ENCODE measurements at regions not wholly inside any gene's neighbourhood (a gene's known extent, or its start where the extent isn't known, plus 50 kb on each side); places are given as distances from the start of the nearest gene placed in this dataset.

DNA sequence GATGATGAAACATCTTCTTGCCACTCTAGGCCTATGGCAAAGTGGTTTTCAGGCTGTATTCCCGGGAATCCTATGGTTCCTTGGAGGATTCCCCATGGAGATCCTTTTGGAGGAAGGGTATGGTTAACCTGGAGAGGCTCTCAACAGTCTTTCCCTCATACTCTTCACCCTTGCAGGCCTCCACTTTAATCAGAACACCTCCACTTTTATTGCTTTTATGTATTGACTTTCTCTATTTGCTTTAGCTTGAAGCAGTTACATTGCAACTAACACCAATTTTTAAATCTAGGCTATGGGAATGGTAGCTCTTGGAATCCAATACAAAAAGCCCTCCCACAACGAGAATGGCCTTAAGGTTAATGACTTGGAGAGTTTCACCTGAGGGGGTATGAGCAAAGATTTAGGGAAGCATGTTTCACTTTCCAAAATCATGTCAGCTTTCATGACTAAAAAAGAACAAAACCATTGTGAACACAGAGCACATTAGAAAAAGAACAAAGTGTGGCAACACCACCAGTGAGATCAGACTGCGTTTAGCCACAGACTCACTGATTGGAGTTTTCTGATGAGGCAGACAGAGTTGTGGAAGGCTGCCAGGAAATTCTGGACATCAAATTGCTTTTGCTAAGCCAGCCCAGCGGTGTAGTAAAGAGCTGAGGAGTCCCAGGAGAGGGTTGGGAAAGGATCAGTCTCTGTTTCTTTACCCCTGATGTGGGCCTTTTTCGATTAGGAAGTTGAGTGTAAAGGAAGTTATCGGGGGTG lies 130.4 kb upstream of the BMPER start:
- Mint-ChIP-seq H3K9me3 (ENCODE audit: unreplicated experiment) (peaks cover 4% of the 10 kb centered on the region), H3K4me3 (ENCODE audit: unreplicated experiment) (no peak overlapping the region), H3K36me3 (ENCODE audit: unreplicated experiment) (no peaks in the 10 kb centered on the region), H3K27ac (ENCODE audit: unreplicated experiment) (no peak overlapping the region), H3K27me3 (ENCODE audit: unreplicated experiment) (no peaks in the 10 kb centered on the region), H3K4me1 (ENCODE audit: unreplicated experiment) (peaks cover 5% of the 10 kb centered on the region)
- DNase-seq (ENCODE audit: extremely low spot score, unreplicated experiment): no peak
- TF ChIP-seq, protein P1, sequence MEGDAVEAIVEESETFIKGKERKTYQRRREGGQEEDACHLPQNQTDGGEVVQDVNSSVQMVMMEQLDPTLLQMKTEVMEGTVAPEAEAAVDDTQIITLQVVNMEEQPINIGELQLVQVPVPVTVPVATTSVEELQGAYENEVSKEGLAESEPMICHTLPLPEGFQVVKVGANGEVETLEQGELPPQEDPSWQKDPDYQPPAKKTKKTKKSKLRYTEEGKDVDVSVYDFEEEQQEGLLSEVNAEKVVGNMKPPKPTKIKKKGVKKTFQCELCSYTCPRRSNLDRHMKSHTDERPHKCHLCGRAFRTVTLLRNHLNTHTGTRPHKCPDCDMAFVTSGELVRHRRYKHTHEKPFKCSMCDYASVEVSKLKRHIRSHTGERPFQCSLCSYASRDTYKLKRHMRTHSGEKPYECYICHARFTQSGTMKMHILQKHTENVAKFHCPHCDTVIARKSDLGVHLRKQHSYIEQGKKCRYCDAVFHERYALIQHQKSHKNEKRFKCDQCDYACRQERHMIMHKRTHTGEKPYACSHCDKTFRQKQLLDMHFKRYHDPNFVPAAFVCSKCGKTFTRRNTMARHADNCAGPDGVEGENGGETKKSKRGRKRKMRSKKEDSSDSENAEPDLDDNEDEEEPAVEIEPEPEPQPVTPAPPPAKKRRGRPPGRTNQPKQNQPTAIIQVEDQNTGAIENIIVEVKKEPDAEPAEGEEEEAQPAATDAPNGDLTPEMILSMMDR (IDR thresholded peaks at IDR 0.05): no peak

DNA sequence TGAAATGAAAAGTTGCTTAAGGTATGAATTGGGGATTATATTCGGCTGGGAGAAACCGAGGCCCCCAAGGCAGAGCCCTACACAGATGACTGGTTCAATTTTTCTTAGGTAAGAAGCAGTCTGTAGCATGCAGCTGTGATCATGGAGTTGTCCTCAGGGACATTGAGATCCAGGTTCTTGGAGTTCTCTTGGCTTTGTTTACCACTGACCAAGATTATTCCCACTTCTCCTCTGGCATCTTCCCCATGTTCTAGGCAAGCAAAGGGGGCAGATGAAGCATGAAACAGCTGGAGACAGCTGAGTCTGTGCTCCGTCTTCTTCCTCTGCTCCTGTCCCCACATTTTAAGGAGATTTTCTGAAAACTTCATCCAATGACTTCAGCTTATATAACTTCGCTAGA lies 129.5 kb upstream of the BMPER start:
- Mint-ChIP-seq H3K36me3 (ENCODE audit: unreplicated experiment) (no peaks in the 10 kb centered on the region), H3K4me1 (ENCODE audit: unreplicated experiment) (peaks cover 5% of the 10 kb centered on the region), H3K4me3 (ENCODE audit: unreplicated experiment) (no peak overlapping the region), H3K27me3 (ENCODE audit: unreplicated experiment) (no peaks in the 10 kb centered on the region), H3K27ac (ENCODE audit: unreplicated experiment) (no peak overlapping the region), H3K9me3 (ENCODE audit: unreplicated experiment) (peaks cover 4% of the 10 kb centered on the region)
- DNase-seq (ENCODE audit: extremely low spot score, unreplicated experiment): no peak
- TF ChIP-seq, protein P1 (IDR thresholded peaks at IDR 0.05): no peak

DNA sequence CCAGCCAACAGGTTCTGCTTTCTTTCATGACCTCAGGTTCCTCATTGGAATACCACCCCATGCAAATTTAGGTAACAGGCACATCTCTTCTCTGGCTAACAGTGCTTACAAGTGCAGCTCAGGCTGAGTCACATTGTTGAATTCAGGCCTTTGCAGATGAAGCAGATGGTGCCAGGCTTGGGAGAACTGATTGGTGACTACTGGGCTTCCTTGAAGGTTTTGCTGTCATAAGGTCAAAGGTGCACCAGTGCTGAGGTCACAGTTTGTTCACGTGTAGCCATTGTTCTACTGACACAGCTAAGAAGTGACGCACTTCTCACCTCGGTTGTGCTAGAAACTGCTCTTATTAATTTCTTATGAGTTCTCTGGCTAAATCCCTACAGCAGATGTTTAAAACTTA lies 128.6 kb upstream of the BMPER start:
- Mint-ChIP-seq H3K27me3 (ENCODE audit: unreplicated experiment) (no peaks in the 10 kb centered on the region), H3K4me1 (ENCODE audit: unreplicated experiment) (peaks cover 5% of the 10 kb centered on the region), H3K27ac (ENCODE audit: unreplicated experiment) (no peak overlapping the region), H3K9me3 (ENCODE audit: unreplicated experiment) (peaks cover 4% of the 10 kb centered on the region), H3K4me3 (ENCODE audit: unreplicated experiment) (no peak overlapping the region), H3K36me3 (ENCODE audit: unreplicated experiment) (no peaks in the 10 kb centered on the region)
- TF ChIP-seq, protein P1 (IDR thresholded peaks at IDR 0.05): no peak
- DNase-seq (ENCODE audit: extremely low spot score, unreplicated experiment): no peak

DNA sequence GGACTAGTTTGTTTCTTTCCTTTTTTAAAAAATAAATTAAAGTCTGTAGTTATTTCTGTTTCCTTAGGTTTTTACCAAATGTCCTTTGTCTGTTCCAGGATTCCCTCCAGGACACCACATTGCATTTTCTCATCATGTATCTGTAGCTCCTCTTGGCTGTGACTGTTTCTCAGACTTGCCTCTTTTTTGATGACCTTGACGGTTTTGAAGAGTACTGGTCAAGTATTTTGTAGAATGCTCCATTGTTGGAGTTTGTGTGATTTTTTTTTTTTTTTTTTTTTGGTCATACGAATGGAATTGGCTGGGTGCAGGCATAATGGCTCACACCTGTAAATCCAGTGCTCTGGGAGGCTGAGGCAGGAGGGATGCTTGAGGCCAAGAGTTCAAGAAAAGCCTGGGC lies 127.1 kb upstream of the BMPER start:
- H3K4me3 Mint-ChIP-seq (ENCODE audit: unreplicated experiment): no peak overlapping the region
- no peak for DNase-seq (ENCODE audit: extremely low spot score, unreplicated experiment)

DNA sequence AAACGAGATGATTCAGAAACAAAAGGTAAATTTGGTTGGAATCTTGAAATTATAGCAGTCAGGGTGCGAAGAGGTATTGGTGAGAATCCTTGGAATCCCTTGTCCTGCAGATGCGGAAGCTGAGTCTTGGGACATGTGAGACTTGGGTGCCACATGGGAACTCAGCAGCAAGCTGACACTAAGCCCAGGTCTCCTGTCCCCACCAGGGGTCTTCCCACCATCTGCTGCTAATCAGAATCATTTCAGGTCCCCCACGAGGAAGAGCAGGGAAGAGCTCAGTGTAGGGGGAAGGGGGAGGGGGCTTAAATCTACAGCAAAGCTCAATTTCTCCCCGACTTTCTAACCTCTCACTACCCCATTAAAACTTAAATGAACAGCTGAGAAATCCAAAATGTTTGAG lies 126.1 kb upstream of the BMPER start:
- Mint-ChIP-seq H3K27me3 (ENCODE audit: unreplicated experiment) (no peaks in the 10 kb centered on the region), H3K36me3 (ENCODE audit: unreplicated experiment) (peaks cover 2% of the 10 kb centered on the region), H3K4me3 (ENCODE audit: unreplicated experiment) (no peak overlapping the region), H3K9me3 (ENCODE audit: unreplicated experiment) (peaks cover 9% of the 10 kb centered on the region), H3K4me1 (ENCODE audit: unreplicated experiment) (peaks cover 5% of the 10 kb centered on the region), H3K27ac (ENCODE audit: unreplicated experiment) (no peak overlapping the region)
- TF ChIP-seq, protein P1 (IDR thresholded peaks at IDR 0.05): no peak
- no peak for DNase-seq (ENCODE audit: extremely low spot score, unreplicated experiment)

More for the DNA sequence above, 127.1 kb upstream of the BMPER start:
- TF ChIP-seq, protein P1 (IDR thresholded peaks at IDR 0.05): no peak
- Mint-ChIP-seq H3K9me3 (ENCODE audit: unreplicated experiment) (peaks cover 9% of the 10 kb centered on the region), H3K36me3 (ENCODE audit: unreplicated experiment) (peaks cover 2% of the 10 kb centered on the region), H3K27ac (ENCODE audit: unreplicated experiment) (no peak overlapping the region), H3K27me3 (ENCODE audit: unreplicated experiment) (no peaks in the 10 kb centered on the region), H3K4me1 (ENCODE audit: unreplicated experiment) (peaks cover 5% of the 10 kb centered on the region)
